NCI-H1694 (cell line): ENCODE measurements at regions not wholly inside any gene's neighbourhood (a gene's known extent, or its start where the extent isn't known, plus 50 kb on each side); places are given as distances from the start of the nearest gene placed in this dataset.
"Not testable (repeated sequence)": the region's sequence is repeated elsewhere in the genome, so short reads cannot be mapped to it uniquely, and the experiment has no call there.

ENCODE experiments used
- DNase-seq: peaks from one replicate; lab custom pipeline; 2025; lab: John Stamatoyannopoulos, UW

GRCh38 chr1:38670544-38671122 lies 188.9 kb downstream of the RRAGC start:
- DNase-seq = no peak

GRCh38 chr1:38667626-38668025 lies 191.9 kb downstream of the RRAGC start:
- DNase-seq = no peak

GRCh38 chr1:38662126-38662525 lies 197.4 kb downstream of the RRAGC start:
- DNase-seq = no peak

GRCh38 chr1:38658883-38659282 lies 200.7 kb downstream of the RRAGC start:
- no peak for DNase-seq

GRCh38 chr1:38657873-38658272 lies 201.7 kb downstream of the RRAGC start:
- DNase-seq = no peak

GRCh38 chr1:38657207-38657840 lies 202.2 kb downstream of the RRAGC start:
- no peak for DNase-seq

- no peak for DNase-seq
Measured at GRCh38 chr1:38656726-38657125, 202.8 kb downstream of the RRAGC start.

GRCh38 chr1:38652217-38652616 lies 207.4 kb downstream of the RRAGC start:
- DNase-seq = no peak

GRCh38 chr1:38651669-38652068 lies 207.9 kb downstream of the RRAGC start:
- no peak for DNase-seq

GRCh38 chr1:38648417-38648816 lies 211.2 kb downstream of the RRAGC start:
- DNase-seq = no peak

- not testable (repeated sequence) for DNase-seq
Measured at GRCh38 chr1:38647341-38647740, 212.2 kb downstream of the RRAGC start.

- DNase-seq = no peak
Measured at GRCh38 chr1:38644092-38644491, 215.5 kb downstream of the RRAGC start.

GRCh38 chr1:38641661-38642060 lies 217.9 kb downstream of the RRAGC start:
- DNase-seq = no peak

- no peak for DNase-seq
Measured at GRCh38 chr1:38640371-38640770, 219.2 kb downstream of the RRAGC start.

GRCh38 chr1:38628241-38628640 lies 231.3 kb downstream of the RRAGC start:
- DNase-seq = no peak

GRCh38 chr1:38625939-38626338 lies 233.6 kb downstream of the RRAGC start:
- DNase-seq = no peak

GRCh38 chr1:38624336-38625039 lies 235.1 kb downstream of the RRAGC start:
- DNase-seq = peak; percentile 40

- no peak for DNase-seq
Measured at GRCh38 chr1:38623529-38623928, 236.0 kb downstream of the RRAGC start.

- no peak for DNase-seq
Measured at GRCh38 chr1:38622197-38622596, 237.4 kb downstream of the RRAGC start.

GRCh38 chr1:38616846-38617245 lies 242.7 kb downstream of the RRAGC start:
- DNase-seq = no peak

GRCh38 chr1:38615680-38616079 lies 243.9 kb downstream of the RRAGC start:
- DNase-seq = no peak

- no peak for DNase-seq
Measured at GRCh38 chr1:38614861-38615260, 244.7 kb downstream of the RRAGC start.

- no peak for DNase-seq
Measured at GRCh38 chr1:38613996-38614395, 245.6 kb downstream of the RRAGC start.

GRCh38 chr1:38612951-38613350 lies 246.6 kb downstream of the RRAGC start:
- DNase-seq = no peak
